Adipocyte (in vitro differentiated cells): ENCODE measurements at regions not wholly inside any gene's neighbourhood (a gene's known extent, or its start where the extent isn't known, plus 50 kb on each side); places are given as distances from the start of the nearest gene placed in this dataset.
"Not testable (repeated sequence)": the region's sequence is repeated elsewhere in the genome, so short reads cannot be mapped to it uniquely, and the experiment has no call there.

Experiments used
- DNase-seq: peaks from one replicate; pipeline ENCODE4 v3.0.0-alpha.2; 2015; ENCODE audit warnings: low read depth
- H3K27me3 ChIP-seq: replicated peaks from 2 replicates; pipeline ENCODE4 v1.7.0; 2013; ENCODE audit warnings: mild to moderate bottlenecking, low read length, moderate library complexity; ENCODE audit not compliant: control insufficient read depth, insufficient read depth
- H3K36me3 ChIP-seq: 2 replicates; pipeline ENCODE4 v1.7.0; 2013; ENCODE audit warnings: low read length, mild to moderate bottlenecking, moderate library complexity; ENCODE audit not compliant: control insufficient read depth, insufficient read depth, severe bottlenecking
- H3K4me1 ChIP-seq: 2 replicates; pipeline ENCODE4 v1.7.0; 2013; ENCODE audit warnings: mild to moderate bottlenecking, low read length, moderate library complexity; ENCODE audit not compliant: control insufficient read depth, insufficient read depth
- H3K4me3 ChIP-seq: 2 replicates; pipeline ENCODE4 v1.7.0; 2013; ENCODE audit warnings: mild to moderate bottlenecking, low read length, moderate library complexity
- H3K9ac ChIP-seq: 2 replicates; pipeline ENCODE4 v1.7.0; 2013; ENCODE audit warnings: mild to moderate bottlenecking, low read length, moderate library complexity
- H3K9me3 ChIP-seq: 2 replicates; pipeline ENCODE4 v1.7.0; 2013; ENCODE audit warnings: mild to moderate bottlenecking, low read length, moderate library complexity; ENCODE audit not compliant: control insufficient read depth

DNA sequence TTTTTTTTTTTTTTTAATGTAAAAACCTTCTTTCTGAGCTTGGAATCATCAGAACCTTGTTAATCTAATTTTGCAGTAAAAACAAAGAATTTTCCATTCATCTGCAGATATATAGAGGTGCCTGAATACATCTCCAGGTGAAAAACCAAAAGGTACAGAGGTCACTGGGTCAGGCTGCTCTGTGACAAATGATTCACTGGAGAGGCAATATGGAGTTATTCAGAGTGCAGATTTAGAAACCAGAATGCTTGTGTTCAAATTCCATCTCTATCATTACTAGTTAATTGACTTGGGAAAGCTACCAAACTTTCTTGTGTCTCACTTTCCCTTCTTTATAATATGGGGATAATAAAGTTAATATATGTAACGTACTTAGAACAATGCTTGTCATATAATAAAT is 51.5 kb upstream of the C1orf53 start:
- Histone ChIP-seq H3K9ac (no peak overlapping the region), H3K4me1 (no peaks in the 10 kb centered on the region), H3K4me3 (no peak overlapping the region), H3K27me3 (no peaks in the 10 kb centered on the region), H3K9me3 (no peaks in the 10 kb centered on the region), H3K36me3 (no peaks in the 10 kb centered on the region)
- no peak for DNase-seq

- Histone ChIP-seq H3K9me3 (no peaks in the 10 kb centered on the region), H3K4me3 (no peak overlapping the region), H3K9ac (no peak overlapping the region), H3K4me1 (no peaks in the 10 kb centered on the region), H3K27me3 (no peaks in the 10 kb centered on the region), H3K36me3 (no peaks in the 10 kb centered on the region)
- DNase-seq, result no peak
These were observed 52.4 kb upstream of the C1orf53 start for GRCh38 chr1:197850042-197850441.

DNA sequence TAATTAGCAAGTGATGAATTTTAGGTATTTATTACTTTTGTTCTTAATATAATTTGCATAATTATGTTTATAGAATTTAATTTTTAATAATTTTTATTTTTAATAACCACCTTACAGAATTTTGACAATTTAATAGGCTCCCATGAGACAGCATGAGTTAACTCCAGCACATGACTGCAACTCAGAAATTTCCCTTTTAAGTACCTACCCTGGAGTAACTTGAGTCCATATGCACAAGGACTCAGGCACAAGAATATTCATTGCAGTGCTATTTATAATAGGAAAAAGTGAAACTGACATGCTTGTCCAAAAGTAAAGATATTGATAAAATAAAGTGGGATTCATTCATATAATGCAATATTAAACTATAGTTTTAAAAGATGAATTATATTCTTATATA is 54.1 kb upstream of the C1orf53 start:
- Histone ChIP-seq H3K27me3 (no peaks in the 10 kb centered on the region), H3K4me3 (no peak overlapping the region), H3K4me1 (no peaks in the 10 kb centered on the region), H3K36me3 (no peaks in the 10 kb centered on the region), H3K9me3 (no peaks in the 10 kb centered on the region), H3K9ac (no peak overlapping the region)
- DNase-seq, result no peak

DNA sequence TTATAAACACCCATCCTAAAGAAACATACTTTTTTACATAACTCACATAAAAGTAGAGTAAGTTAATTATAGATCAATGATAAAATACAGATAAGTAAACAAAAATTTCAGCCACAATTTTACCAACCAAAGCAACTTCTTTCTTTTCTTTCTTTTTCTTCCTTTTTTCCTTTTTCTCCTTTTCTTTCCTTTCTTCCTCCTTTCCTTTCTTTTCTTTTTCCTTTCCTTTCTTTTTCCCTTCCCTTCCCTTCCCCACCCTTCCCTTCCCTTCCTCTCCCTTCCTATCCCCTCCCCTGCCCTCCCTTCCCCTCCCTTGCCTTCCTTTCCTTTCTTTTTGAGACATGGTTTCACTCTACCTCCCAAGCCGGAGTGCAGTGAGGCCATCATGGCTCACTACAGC is 56.5 kb upstream of the C1orf53 start:
- Histone ChIP-seq H3K9me3 (no peaks in the 10 kb centered on the region), H3K9ac (no peak overlapping the region), H3K36me3 (no peaks in the 10 kb centered on the region), H3K27me3 (no peaks in the 10 kb centered on the region), H3K4me1 (peaks cover 11% of the 10 kb centered on the region), H3K4me3 (no peak overlapping the region)
- DNase-seq, result no peak

DNA sequence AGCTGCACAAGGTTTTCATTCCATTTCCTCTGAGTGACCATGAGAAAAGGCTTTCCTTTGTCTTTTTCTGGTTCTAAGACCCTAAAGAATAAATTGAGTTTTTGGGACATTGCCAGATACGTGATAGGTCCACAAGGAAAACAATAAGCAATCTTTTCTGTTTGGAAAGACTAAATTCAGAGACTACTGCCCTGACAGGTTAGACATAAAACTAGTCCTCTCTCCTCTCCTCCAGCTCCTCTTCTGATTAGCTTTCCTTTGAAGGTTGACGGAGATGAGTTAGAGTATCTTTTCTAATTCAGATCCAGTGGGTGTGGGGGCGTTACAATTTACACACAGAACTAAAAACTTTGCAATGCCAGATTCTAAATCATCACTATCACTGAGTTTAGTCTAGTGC is 57.8 kb upstream of the C1orf53 start:
- Histone ChIP-seq H3K27me3 (no peaks in the 10 kb centered on the region), H3K4me1 (peaks cover 11% of the 10 kb centered on the region), H3K9ac (no peak overlapping the region), H3K4me3 (no peak overlapping the region), H3K9me3 (no peaks in the 10 kb centered on the region), H3K36me3 (no peaks in the 10 kb centered on the region)
- DNase-seq, result no peak

DNA sequence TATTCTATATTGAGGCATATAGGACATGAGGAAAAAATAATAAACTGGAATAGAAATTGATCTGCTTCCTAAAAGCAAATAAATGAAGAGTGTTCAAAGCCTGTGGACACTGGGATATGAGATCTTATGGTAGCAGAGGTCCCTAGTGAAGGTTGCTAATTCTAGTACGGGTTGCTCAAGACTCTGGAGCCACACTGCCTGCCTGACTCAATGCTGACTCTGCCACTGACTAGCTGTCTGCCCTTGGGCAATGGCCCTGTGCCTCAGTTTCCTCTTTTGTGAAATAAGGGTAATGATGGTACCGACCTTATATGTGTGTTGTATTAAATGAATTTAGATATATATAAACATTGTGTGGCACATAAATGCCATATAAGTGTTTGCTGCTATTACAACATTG is 59.0 kb upstream of the C1orf53 start:
- DNase-seq, result no peak
- no peaks in the 10 kb centered on the region for H3K27me3 ChIP-seq

GRCh38 chr1:197842646-197843045 is 59.8 kb upstream of the C1orf53 start:
- Histone ChIP-seq H3K36me3 (no peaks in the 10 kb centered on the region), H3K9me3 (no peaks in the 10 kb centered on the region), H3K4me1 (peaks cover 21% of the 10 kb centered on the region), H3K9ac (no peak overlapping the region), H3K4me3 (no peak overlapping the region), H3K27me3 (no peaks in the 10 kb centered on the region)
- DNase-seq, result no peak

More for the DNA sequence above, 59.0 kb upstream of the C1orf53 start:
- H3K4me1 ChIP-seq, result peaks cover 17% of the 10 kb centered on the region
- H3K9me3 ChIP-seq, result no peaks in the 10 kb centered on the region
- H3K9ac ChIP-seq, result no peak overlapping the region
- H3K4me3 ChIP-seq, result no peak overlapping the region
- no peaks in the 10 kb centered on the region for H3K36me3 ChIP-seq

DNA sequence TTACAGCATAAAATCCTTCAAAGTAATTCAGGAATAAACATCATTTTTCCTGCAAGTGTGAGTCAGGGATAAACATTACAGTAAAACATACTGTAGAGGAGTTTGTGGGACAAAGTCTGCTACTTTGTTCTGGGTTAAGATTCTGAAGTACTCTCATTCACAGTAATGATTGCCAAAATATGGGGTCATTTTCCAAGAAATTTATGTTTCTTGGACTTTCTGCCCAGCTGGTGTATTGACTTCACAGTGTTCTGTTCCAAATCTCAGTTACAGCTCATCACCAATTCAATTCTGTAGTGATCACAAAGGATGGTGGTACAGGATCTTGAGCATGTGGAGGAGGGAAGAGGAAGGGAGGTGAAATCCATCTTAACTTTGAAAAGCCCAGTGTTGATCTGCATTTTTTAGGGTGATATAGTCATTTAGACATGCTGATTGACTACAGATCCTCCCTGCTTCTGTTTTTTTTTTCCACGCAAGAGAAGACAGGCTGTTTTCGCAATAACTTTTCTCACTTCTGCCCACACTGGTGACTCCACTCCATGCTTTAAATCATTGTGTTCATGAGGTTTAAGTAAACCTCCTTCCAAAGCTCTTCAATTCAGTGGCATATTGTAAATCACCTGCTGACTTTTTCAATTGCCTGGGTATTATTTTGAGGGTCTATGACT is 60.4 kb upstream of the C1orf53 start:
- Histone ChIP-seq H3K27me3 (no peaks in the 10 kb centered on the region), H3K9me3 (no peaks in the 10 kb centered on the region)
- DNase-seq, result peak; percentile 50

GRCh38 chr1:197841158-197841557 is 61.3 kb upstream of the C1orf53 start:
- DNase-seq, result no peak
- peaks cover 21% of the 10 kb centered on the region for H3K4me1 ChIP-seq
- H3K4me3 ChIP-seq, result no peak overlapping the region
- no peaks in the 10 kb centered on the region for H3K9me3 ChIP-seq
- no peaks in the 10 kb centered on the region for H3K36me3 ChIP-seq
- no peak overlapping the region for H3K9ac ChIP-seq
- no peaks in the 10 kb centered on the region for H3K27me3 ChIP-seq

More for the DNA sequence above, 60.4 kb upstream of the C1orf53 start:
- no peak overlapping the region for H3K9ac ChIP-seq
- H3K4me3 ChIP-seq, result peak overlapping the region; percentile 7
- H3K4me1 ChIP-seq, result peaks cover 21% of the 10 kb centered on the region
- H3K36me3 ChIP-seq, result no peaks in the 10 kb centered on the region

DNA sequence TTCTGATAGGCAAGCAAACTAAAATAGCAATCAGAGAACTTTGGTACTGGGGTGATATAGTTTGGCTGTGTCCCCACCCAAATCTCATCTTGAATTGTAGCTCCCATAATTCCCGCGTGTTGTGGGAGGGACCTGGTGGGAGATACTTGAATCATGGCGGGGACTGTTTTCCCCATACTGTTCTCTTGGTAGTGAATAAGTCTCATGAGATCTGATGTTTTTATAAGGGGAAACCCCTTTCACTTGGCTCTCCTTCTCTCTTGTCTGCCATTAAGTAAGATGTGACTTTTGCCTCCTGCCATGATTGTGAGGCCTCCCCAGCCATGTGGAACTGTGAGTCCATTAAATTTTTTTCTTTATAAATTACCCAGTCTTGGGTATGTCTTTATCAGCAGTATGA is 62.6 kb upstream of the C1orf53 start:
- not testable (repeated sequence) for H3K9me3 ChIP-seq, H3K36me3 ChIP-seq

GRCh38 chr1:197838836-197839235 is 63.6 kb upstream of the DENND1B start:
- no peaks in the 10 kb centered on the region for H3K27me3 ChIP-seq
- peak; percentile 57 for DNase-seq
- H3K4me3 ChIP-seq, result peak overlapping the region; percentile 41
- H3K36me3 ChIP-seq, result no peaks in the 10 kb centered on the region
- peaks cover 21% of the 10 kb centered on the region for H3K4me1 ChIP-seq
- H3K9me3 ChIP-seq, result no peaks in the 10 kb centered on the region
- no peak overlapping the region for H3K9ac ChIP-seq

More for the DNA sequence above, 62.6 kb upstream of the C1orf53 start:
- H3K9ac ChIP-seq, H3K4me3 ChIP-seq, H3K27me3 ChIP-seq, DNase-seq: not testable (repeated sequence)
- H3K4me1 ChIP-seq, result peaks cover 21% of the 10 kb centered on the region

DNA sequence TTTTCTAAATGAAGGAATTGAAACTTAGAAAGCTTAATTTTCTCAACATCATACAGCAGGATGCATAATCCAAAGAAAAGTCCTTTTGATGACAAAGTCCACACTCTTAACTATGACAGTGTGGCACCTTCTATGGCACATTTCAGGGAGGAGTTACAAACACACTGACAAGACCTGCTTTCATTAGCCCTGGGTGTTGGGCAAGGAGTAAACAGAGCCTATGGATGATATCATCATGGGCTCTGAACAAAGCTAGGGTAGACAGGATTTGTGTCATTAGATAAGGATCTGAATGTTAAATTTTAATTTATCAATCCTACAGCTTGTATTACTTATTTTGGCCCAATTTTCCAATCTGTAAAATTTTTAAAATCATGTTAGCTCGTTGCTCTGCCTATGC is 62.6 kb upstream of the DENND1B start:
- H3K9ac ChIP-seq, result no peak overlapping the region
- no peaks in the 10 kb centered on the region for H3K36me3 ChIP-seq
- no peaks in the 10 kb centered on the region for H3K9me3 ChIP-seq
- no peak for DNase-seq
- peaks cover 21% of the 10 kb centered on the region for H3K4me1 ChIP-seq
- H3K4me3 ChIP-seq, result no peak overlapping the region
- no peaks in the 10 kb centered on the region for H3K27me3 ChIP-seq
